ENCODE measurements at regions not wholly inside any gene's neighbourhood (a gene's known extent, or its start where the extent isn't known, plus 50 kb on each side); places are given as distances from the start of the nearest gene placed in this dataset.
"Not testable (repeated sequence)": the region's sequence is repeated elsewhere in the genome, so short reads cannot be mapped to it uniquely, and the experiment has no call there.

GRCh38 chr2:87314622-87315021, 293.0 kb upstream of the PLGLB1 start:
- DNase-seq (ENCODE audit: low read depth in 4 of 4, low spot score in 1 of 4): not testable (repeated sequence)

GRCh38 chr2:87315183-87315902, 293.7 kb upstream of the PLGLB1 start:
- DNase-seq (ENCODE audit: low read depth in 4 of 4, low spot score in 1 of 4): not testable (repeated sequence)

- not testable (repeated sequence) for DNase-seq (ENCODE audit: low read depth in 4 of 4, low spot score in 1 of 4)
Measured at GRCh38 chr2:87317193-87317592, 295.5 kb upstream of the PLGLB1 start.

GRCh38 chr2:87318814-87319491, 297.3 kb upstream of the PLGLB1 start:
- DNase-seq (ENCODE audit: low read depth in 4 of 4, low spot score in 1 of 4): not testable (repeated sequence)

GRCh38 chr2:87319705-87320104, 298.1 kb upstream of the PLGLB1 start:
- not testable (repeated sequence) for DNase-seq (ENCODE audit: low read depth in 4 of 4, low spot score in 1 of 4)

- not testable (repeated sequence) for DNase-seq (ENCODE audit: low read depth in 4 of 4, low spot score in 1 of 4)
Measured at GRCh38 chr2:87321201-87321600, 299.6 kb upstream of the PLGLB1 start.

- DNase-seq (ENCODE audit: low read depth in 4 of 4, low spot score in 1 of 4): not testable (repeated sequence)
Measured at GRCh38 chr2:87324335-87325041, 302.8 kb upstream of the PLGLB1 start.

- DNase-seq (ENCODE audit: low read depth in 4 of 4, low spot score in 1 of 4): not testable (repeated sequence)
Measured at GRCh38 chr2:87325042-87325910, 303.6 kb upstream of the PLGLB1 start.

- not testable (repeated sequence) for DNase-seq (ENCODE audit: low read depth in 4 of 4, low spot score in 1 of 4)
Measured at GRCh38 chr2:87325911-87326294, 304.3 kb upstream of the PLGLB1 start.

GRCh38 chr2:87326754-87327153, 305.1 kb upstream of the PLGLB1 start:
- not testable (repeated sequence) for DNase-seq (ENCODE audit: low read depth in 4 of 4, low spot score in 1 of 4)

GRCh38 chr2:87327648-87328371, 306.2 kb upstream of the PLGLB1 start:
- DNase-seq (ENCODE audit: low read depth in 4 of 4, low spot score in 1 of 4): not testable (repeated sequence)

- not testable (repeated sequence) for DNase-seq (ENCODE audit: low read depth in 4 of 4, low spot score in 1 of 4)
Measured at GRCh38 chr2:87329529-87329928, 307.9 kb upstream of the PLGLB1 start.

- DNase-seq (ENCODE audit: low read depth in 4 of 4, low spot score in 1 of 4): not testable (repeated sequence)
Measured at GRCh38 chr2:87330486-87330885, 308.8 kb upstream of the PLGLB1 start.

- not testable (repeated sequence) for DNase-seq (ENCODE audit: low read depth in 4 of 4, low spot score in 1 of 4)
Measured at GRCh38 chr2:87331940-87332583, 310.4 kb upstream of the PLGLB1 start.

- DNase-seq (ENCODE audit: low read depth in 4 of 4, low spot score in 1 of 4): not testable (repeated sequence)
Measured at GRCh38 chr2:87334888-87335287, 313.2 kb upstream of the PLGLB1 start.

GRCh38 chr2:87338998-87339397, 317.4 kb upstream of the PLGLB1 start:
- DNase-seq (ENCODE audit: low read depth in 4 of 4, low spot score in 1 of 4): not testable (repeated sequence)

GRCh38 chr2:87341601-87342014, 320.0 kb upstream of the PLGLB1 start:
- DNase-seq (ENCODE audit: low read depth in 4 of 4, low spot score in 1 of 4): peak; percentile 6 to 39 (median 33)

GRCh38 chr2:87342175-87342574, 320.5 kb upstream of the PLGLB1 start:
- not testable (repeated sequence) for DNase-seq (ENCODE audit: low read depth in 4 of 4, low spot score in 1 of 4)

GRCh38 chr2:87343347-87343746, 321.7 kb upstream of the PLGLB1 start:
- not testable (repeated sequence) for DNase-seq (ENCODE audit: low read depth in 4 of 4, low spot score in 1 of 4)

- not testable (repeated sequence) for DNase-seq (ENCODE audit: low read depth in 4 of 4, low spot score in 1 of 4)
Measured at GRCh38 chr2:87345283-87345682, 323.6 kb upstream of the PLGLB1 start.

Measured in stimulated activated CD4-positive, alpha-beta T cell treated with anti-CD3 and anti-CD28 coated beads, Interleukin-1b, Interleukin-23, amount 100 ng/mL, for 24 hours (primary cell).